HG03060 (cell line): ENCODE measurements at regions not wholly inside any gene's neighbourhood (a gene's known extent, or its start where the extent isn't known, plus 50 kb on each side); places are given as distances from the start of the nearest gene placed in this dataset.

ENCODE experiments used
- ATAC-seq: cut with Tn5 transposase; IDR thresholded peaks from one replicate; pipeline ENCODE4 v1.9.1; 2021; ENCODE audit warnings: low read depth, moderate number of reproducible peaks; ENCODE audit not compliant: unreplicated experiment

- no peak for ATAC-seq
Observed at GRCh38 chr6:10307028-10307427, 107.8 kb downstream of the TFAP2A start.

- ATAC-seq = no peak
Observed at GRCh38 chr6:10305790-10306415, 109.0 kb downstream of the TFAP2A start.

GRCh38 chr6:10303608-10304506 lies 111.0 kb downstream of the TFAP2A start:
- no peak for ATAC-seq

- ATAC-seq = no peak
Observed at GRCh38 chr6:10302566-10303235, 112.2 kb downstream of the TFAP2A start.

- ATAC-seq = no peak
Observed at GRCh38 chr6:10300071-10300470, 114.8 kb downstream of the TFAP2A start.

GRCh38 chr6:10297832-10298231 lies 117.0 kb downstream of the TFAP2A start:
- ATAC-seq = no peak

GRCh38 chr6:10278746-10279145 lies 136.1 kb downstream of the TFAP2A start:
- no peak for ATAC-seq

GRCh38 chr6:10276660-10277287 lies 138.1 kb downstream of the TFAP2A start:
- no peak for ATAC-seq

GRCh38 chr6:10276106-10276505 lies 138.8 kb downstream of the TFAP2A start:
- ATAC-seq = no peak

GRCh38 chr6:10272591-10272990 lies 142.3 kb downstream of the TFAP2A start:
- no peak for ATAC-seq

GRCh38 chr6:10271982-10272381 lies 142.9 kb downstream of the TFAP2A start:
- no peak for ATAC-seq

GRCh38 chr6:10269814-10270472 lies 144.9 kb downstream of the TFAP2A start:
- peak; percentile 86 for ATAC-seq

GRCh38 chr6:10268611-10269310 lies 146.1 kb downstream of the TFAP2A start:
- no peak for ATAC-seq

- no peak for ATAC-seq
Observed at GRCh38 chr6:10268111-10268510, 146.8 kb downstream of the TFAP2A start.

- ATAC-seq = no peak
Observed at GRCh38 chr6:10266462-10266861, 148.4 kb downstream of the TFAP2A start.

GRCh38 chr6:10266061-10266460 lies 148.8 kb downstream of the TFAP2A start:
- no peak for ATAC-seq

- ATAC-seq = no peak
Observed at GRCh38 chr6:10262505-10262904, 152.4 kb downstream of the TFAP2A start.

GRCh38 chr6:10259671-10260070 lies 155.2 kb downstream of the TFAP2A start:
- no peak for ATAC-seq

GRCh38 chr6:10258341-10258740 lies 156.5 kb downstream of the TFAP2A start:
- no peak for ATAC-seq
